WTC11 (cell line): ENCODE measurements at regions not wholly inside any gene's neighbourhood (a gene's known extent, or its start where the extent isn't known, plus 50 kb on each side); places are given as distances from the start of the nearest gene placed in this dataset.

ENCODE experiments used
- ATAC-seq: fragments of 200-7000 bp; cut with Tn5 transposase; 2 replicates; pipeline ENCODE4 v1.10.0; 2021; ENCODE audit warnings: mild to moderate bottlenecking, moderate library complexity
- CTCF ChIA-PET: fragments of 300-600 bp; sonication (Branson Sonifier 250); formaldehyde crosslinking; loops from one replicate; lab custom pipeline; 2021; ENCODE audit warnings: antibody characterized with exemption; lab: Charles Lee
- POLR2A ChIA-PET: fragments of 350-600 bp; sonication (Branson Sonifier 250); formaldehyde crosslinking; loops from one replicate; lab custom pipeline; 2021; ENCODE audit warnings: antibody characterized with exemption; lab: Charles Lee
- DNase-seq: peaks from one replicate; pipeline ENCODE4 v3.0.0; 2021; ENCODE audit warnings: low spot score
- H3K27ac Mint-ChIP-seq: 2 replicates; pipeline ENCODE4 v1.8.0; 2021; ENCODE audit warnings: mixed read lengths
- H3K27me3 Mint-ChIP-seq: 2 replicates; pipeline ENCODE4 v1.8.0; 2021; ENCODE audit warnings: low read depth, mild to moderate bottlenecking, moderate library complexity, mixed read lengths
- H3K36me3 Mint-ChIP-seq: 2 replicates; pipeline ENCODE4 v1.8.0; 2021; ENCODE audit warnings: mixed read lengths
- H3K4me1 Mint-ChIP-seq: 2 replicates; pipeline ENCODE4 v1.8.0; 2022; ENCODE audit warnings: mixed read lengths
- H3K4me3 Mint-ChIP-seq: 2 replicates; pipeline ENCODE4 v1.8.0; 2021; ENCODE audit warnings: mild to moderate bottlenecking, moderate library complexity, mixed read lengths
- H3K9me3 Mint-ChIP-seq: 2 replicates; pipeline ENCODE4 v1.8.0; 2021; ENCODE audit warnings: mixed read lengths
- ATF2 ChIP-seq: sonication (generic); formaldehyde crosslinking; IDR thresholded peaks from 2 replicates; pipeline ENCODE4 v1.8.1; 2022; ENCODE audit warnings: low read depth, missing genetic modification reagents, borderline replicate concordance
- CDX4 ChIP-seq: fragments of 250-450 bp; sonication (Bioruptor Pico); IDR thresholded peaks from 2 replicates; pipeline ENCODE4 v1.9.0; 2021; ENCODE audit warnings: moderate library complexity, mild to moderate bottlenecking, inconsistent platforms, borderline replicate concordance
- CTCF ChIP-seq: fragments of 200-600 bp; IDR thresholded peaks from 2 replicates; pipeline ENCODE4 v1.8.0; 2022; ENCODE audit warnings: antibody characterized with exemption
- EMX1 ChIP-seq: fragments of 250-450 bp; sonication (Bioruptor Pico); IDR thresholded peaks from 2 replicates; pipeline ENCODE4 v1.8.0; 2021; ENCODE audit warnings: mild to moderate bottlenecking
- ETV6 ChIP-seq: sonication (generic); formaldehyde crosslinking; IDR thresholded peaks from 2 replicates; pipeline ENCODE4 v1.8.1; 2022; ENCODE audit warnings: mild to moderate bottlenecking, missing genetic modification reagents
- FOXP1 ChIP-seq: sonication (generic); formaldehyde crosslinking; IDR thresholded peaks from 2 replicates; pipeline ENCODE4 v1.8.0; 2022; ENCODE audit warnings: missing genetic modification reagents, mild to moderate bottlenecking, moderate library complexity, borderline replicate concordance
- GRHL2 ChIP-seq: fragments of 250-450 bp; sonication (Bioruptor Pico); IDR thresholded peaks from 2 replicates; pipeline ENCODE4 v1.8.0; 2022; ENCODE audit warnings: mild to moderate bottlenecking, moderate library complexity; ENCODE audit not compliant: insufficient replicate concordance, severe bottlenecking
- GTF2I ChIP-seq: fragments of 250-450 bp; sonication (Bioruptor Pico); conservative IDR thresholded peaks from 2 replicates; pipeline ENCODE4 v1.4.0; 2021; ENCODE audit warnings: mild to moderate bottlenecking
- MXD4 ChIP-seq: fragments of 250-450 bp; sonication (Bioruptor Pico); IDR thresholded peaks from 2 replicates; pipeline ENCODE4 v1.8.0; 2021; ENCODE audit warnings: mild to moderate bottlenecking, moderate library complexity, borderline replicate concordance
- MYBL2 ChIP-seq: sonication (generic); formaldehyde crosslinking; IDR thresholded peaks from 2 replicates; pipeline ENCODE4 v1.8.1; 2023; ENCODE audit warnings: mild to moderate bottlenecking, moderate library complexity, missing genetic modification reagents
- NFE2L1 ChIP-seq: sonication (generic); formaldehyde crosslinking; IDR thresholded peaks from 2 replicates; pipeline ENCODE4 v1.8.1; 2023; ENCODE audit warnings: missing genetic modification reagents
- NR2C2 ChIP-seq: sonication (generic); formaldehyde crosslinking; IDR thresholded peaks from 2 replicates; pipeline ENCODE4 v1.8.0; 2022; ENCODE audit warnings: mild to moderate bottlenecking, missing genetic modification reagents
- PRDM15 ChIP-seq: sonication (generic); formaldehyde crosslinking; IDR thresholded peaks from 2 replicates; pipeline ENCODE4 v1.8.0; 2022; ENCODE audit warnings: missing genetic modification reagents
- SMAD3 ChIP-seq: sonication (generic); formaldehyde crosslinking; IDR thresholded peaks from 2 replicates; pipeline ENCODE4 v1.8.0; 2022; ENCODE audit warnings: missing genetic modification reagents, mild to moderate bottlenecking, borderline replicate concordance
- STAT6 ChIP-seq: sonication (generic); formaldehyde crosslinking; conservative IDR thresholded peaks from 2 replicates; pipeline ENCODE4 v1.8.1; 2023; ENCODE audit warnings: mild to moderate bottlenecking, low read depth, missing genetic modification reagents, moderate library complexity
- TP53 ChIP-seq: sonication (generic); formaldehyde crosslinking; IDR thresholded peaks from 2 replicates; pipeline ENCODE4 v1.8.1; 2023; ENCODE audit warnings: mild to moderate bottlenecking, missing genetic modification reagents
- ZBTB43 ChIP-seq: sonication (generic); formaldehyde crosslinking; IDR thresholded peaks from 2 replicates; pipeline ENCODE4 v1.8.1; 2023; ENCODE audit warnings: mild to moderate bottlenecking, missing genetic modification reagents
- ZNF219 ChIP-seq: sonication (generic); formaldehyde crosslinking; IDR thresholded peaks from 2 replicates; pipeline ENCODE4 v1.8.0; 2023; ENCODE audit warnings: missing genetic modification reagents, mild to moderate bottlenecking, borderline replicate concordance
- ZNF232 ChIP-seq: sonication (generic); formaldehyde crosslinking; IDR thresholded peaks from 2 replicates; pipeline ENCODE4 v1.8.0; 2022; ENCODE audit warnings: mild to moderate bottlenecking, missing genetic modification reagents
- ZNF425 ChIP-seq: fragments of 250-450 bp; sonication (Bioruptor Pico); conservative IDR thresholded peaks from 2 replicates; pipeline ENCODE4 v1.9.0; 2021; ENCODE audit warnings: mild to moderate bottlenecking

- Mint-ChIP-seq H3K27ac (no peak overlapping the region), H3K27me3 (no peaks in the 10 kb centered on the region), H3K9me3 (no peaks in the 10 kb centered on the region), H3K4me1 (peaks cover 23% of the 10 kb centered on the region), H3K36me3 (no peaks in the 10 kb centered on the region), H3K4me3 (no peak overlapping the region)
- ChIA-PET CTCF (no interaction called here), POLR2A (no interaction called here)
- TF ChIP-seq MYBL2 (CRISPR knock-in tag) (no peak), ZNF232 (CRISPR knock-in tag) (no peak), ZBTB43 (CRISPR knock-in tag) (no peak), TP53 (CRISPR knock-in tag) (no peak), STAT6 (CRISPR knock-in tag) (no peak), CTCF (no peak), MXD4 (CRISPR knock-in tag) (no peak), SMAD3 (CRISPR knock-in tag) (no peak), NFE2L1 (no peak), FOXP1 (CRISPR knock-in tag) (no peak), GTF2I (no peak)
- DNase-seq (no peak), ATAC-seq (no peak)
Measured at GRCh38 chr6:139654309-139654708, 279.9 kb upstream of the CITED2 start.

- no peak for TF ChIP-seq NR2C2 (CRISPR knock-in tag)
- TF ChIP-seq EMX1 = no peak
- no peak for TF ChIP-seq PRDM15 (CRISPR knock-in tag)
- no peak for TF ChIP-seq CDX4
- TF ChIP-seq GRHL2 = no peak
- no peak for TF ChIP-seq ETV6 (CRISPR knock-in tag)
- no peak for TF ChIP-seq ZNF219 (CRISPR knock-in tag)
- TF ChIP-seq ATF2 (CRISPR knock-in tag) = no peak
- TF ChIP-seq ZNF425 = no peak
- TF ChIP-seq, all 79 proteins: peak for 0
- CTCF ChIA-PET = interaction anchor here (1.2 kb wide), 1 partner anchor 283 kb away, joined by 3 read pairs; no protein-coding TSS in a partner anchor
- Mint-ChIP-seq H3K4me3 (no peak overlapping the region), H3K4me1 (peaks cover 29% of the 10 kb centered on the region), H3K27me3 (no peaks in the 10 kb centered on the region), H3K36me3 (no peaks in the 10 kb centered on the region), H3K9me3 (no peaks in the 10 kb centered on the region), H3K27ac (no peak overlapping the region)
- DNase-seq (no peak), ATAC-seq (no peak)
- POLR2A ChIA-PET = no interaction called here
Measured at GRCh38 chr6:139653111-139653510, 278.7 kb upstream of the CITED2 start.
